ENCODE measurements at regions not wholly inside any gene's neighbourhood (a gene's known extent, or its start where the extent isn't known, plus 50 kb on each side); places are given as distances from the start of the nearest gene placed in this dataset.

DNA sequence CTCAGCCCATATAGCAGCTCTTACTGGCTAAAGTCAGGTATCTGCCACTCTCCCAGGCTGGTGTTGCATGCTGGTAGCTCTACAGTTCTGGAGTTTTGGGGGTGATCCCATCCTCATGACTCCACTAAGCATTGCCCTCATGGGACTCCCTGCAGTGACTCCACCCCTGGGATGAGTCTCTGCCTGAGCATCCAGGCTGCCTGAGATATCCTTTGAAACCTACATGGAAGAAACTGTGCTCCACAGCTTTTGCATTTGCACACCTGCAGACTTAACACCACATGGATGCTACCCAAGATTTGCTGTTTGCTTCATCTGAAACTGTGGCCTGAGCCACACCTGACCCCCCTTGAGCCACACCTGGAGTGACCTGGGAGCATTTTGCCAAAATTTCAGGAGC, 226.4 kb downstream of the C1orf94 start:
- Histone ChIP-seq H3K36me3 (ENCODE audit: insufficient read depth, low read length) (no peaks in the 10 kb centered on the region), H4K20me1 (ENCODE audit: insufficient read depth, low read length) (no peaks in the 10 kb centered on the region), H3F3A (ENCODE audit: insufficient read depth, low read length) (no peaks in the 10 kb centered on the region), H3K79me2 (ENCODE audit: insufficient read depth, low read length) (no peaks in the 10 kb centered on the region), H3K27me3 (ENCODE audit: insufficient read depth, low read length) (no peaks in the 10 kb centered on the region), H2AFZ (ENCODE audit: low read length) (no peak overlapping the region), H3K4me1 (ENCODE audit: insufficient read depth, low read length, severe bottlenecking) (no peaks in the 10 kb centered on the region), H3K9ac (ENCODE audit: low read length) (no peak overlapping the region), H3K9me3 (ENCODE audit: low read length) (no peaks in the 10 kb centered on the region), H3K9me2 (ENCODE audit: low read depth, low read length) (no peaks in the 10 kb centered on the region), H3K4me2 (ENCODE audit: low read length) (no peak overlapping the region), H3K27ac (ENCODE audit: low read depth, low read length, poor library complexity, severe bottlenecking) (no peak overlapping the region), H3K4me3 (ENCODE audit: low read depth, low read length, poor library complexity, severe bottlenecking) (no peak overlapping the region)
- TF ChIP-seq, protein P1, sequence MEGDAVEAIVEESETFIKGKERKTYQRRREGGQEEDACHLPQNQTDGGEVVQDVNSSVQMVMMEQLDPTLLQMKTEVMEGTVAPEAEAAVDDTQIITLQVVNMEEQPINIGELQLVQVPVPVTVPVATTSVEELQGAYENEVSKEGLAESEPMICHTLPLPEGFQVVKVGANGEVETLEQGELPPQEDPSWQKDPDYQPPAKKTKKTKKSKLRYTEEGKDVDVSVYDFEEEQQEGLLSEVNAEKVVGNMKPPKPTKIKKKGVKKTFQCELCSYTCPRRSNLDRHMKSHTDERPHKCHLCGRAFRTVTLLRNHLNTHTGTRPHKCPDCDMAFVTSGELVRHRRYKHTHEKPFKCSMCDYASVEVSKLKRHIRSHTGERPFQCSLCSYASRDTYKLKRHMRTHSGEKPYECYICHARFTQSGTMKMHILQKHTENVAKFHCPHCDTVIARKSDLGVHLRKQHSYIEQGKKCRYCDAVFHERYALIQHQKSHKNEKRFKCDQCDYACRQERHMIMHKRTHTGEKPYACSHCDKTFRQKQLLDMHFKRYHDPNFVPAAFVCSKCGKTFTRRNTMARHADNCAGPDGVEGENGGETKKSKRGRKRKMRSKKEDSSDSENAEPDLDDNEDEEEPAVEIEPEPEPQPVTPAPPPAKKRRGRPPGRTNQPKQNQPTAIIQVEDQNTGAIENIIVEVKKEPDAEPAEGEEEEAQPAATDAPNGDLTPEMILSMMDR (IDR thresholded peaks at IDR 0.05; ENCODE audit: low read length) = no peak
- no peak for TF ChIP-seq EZH2 (IDR thresholded peaks at IDR 0.05; ENCODE audit: borderline replicate concordance, low read length)

GRCh38 chr1:34404804-34405203, 228.1 kb downstream of the C1orf94 start:
- Histone ChIP-seq H3K36me3 (ENCODE audit: insufficient read depth, low read length) (no peaks in the 10 kb centered on the region), H3K9ac (ENCODE audit: low read length) (no peak overlapping the region), H3K79me2 (ENCODE audit: insufficient read depth, low read length) (no peaks in the 10 kb centered on the region)

GRCh38 chr1:34405266-34405959, 228.7 kb downstream of the C1orf94 start:
- Histone ChIP-seq H3K4me1 (ENCODE audit: insufficient read depth, low read length, severe bottlenecking) (no peaks in the 10 kb centered on the region), H3K4me3 (ENCODE audit: low read depth, low read length, poor library complexity, severe bottlenecking) (no peak overlapping the region), H3F3A (ENCODE audit: insufficient read depth, low read length) (no peaks in the 10 kb centered on the region), H3K9me2 (ENCODE audit: low read depth, low read length) (no peaks in the 10 kb centered on the region), H3K4me2 (ENCODE audit: low read length) (no peak overlapping the region), H3K9ac (ENCODE audit: low read length) (no peak overlapping the region), H3K9me3 (ENCODE audit: low read length) (no peaks in the 10 kb centered on the region), H3K27ac (ENCODE audit: low read depth, low read length, poor library complexity, severe bottlenecking) (no peak overlapping the region), H3K79me2 (ENCODE audit: insufficient read depth, low read length) (no peaks in the 10 kb centered on the region), H3K36me3 (ENCODE audit: insufficient read depth, low read length) (no peaks in the 10 kb centered on the region), H2AFZ (ENCODE audit: low read length) (no peak overlapping the region), H3K27me3 (ENCODE audit: insufficient read depth, low read length) (no peaks in the 10 kb centered on the region), H4K20me1 (ENCODE audit: insufficient read depth, low read length) (no peaks in the 10 kb centered on the region)
- no peak for TF ChIP-seq EZH2 (IDR thresholded peaks at IDR 0.05; ENCODE audit: borderline replicate concordance, low read length)
- TF ChIP-seq, protein P1 (IDR thresholded peaks at IDR 0.05; ENCODE audit: low read length) = no peak

More at GRCh38 chr1:34404804-34405203, 228.1 kb downstream of the C1orf94 start:
- no peak overlapping the region for H3K27ac ChIP-seq (ENCODE audit: low read depth, low read length, poor library complexity, severe bottlenecking)
- no peak overlapping the region for H2AFZ ChIP-seq (ENCODE audit: low read length)
- TF ChIP-seq EZH2 (IDR thresholded peaks at IDR 0.05; ENCODE audit: borderline replicate concordance, low read length) = no peak
- TF ChIP-seq, protein P1 (IDR thresholded peaks at IDR 0.05; ENCODE audit: low read length) = no peak
- H3K4me1 ChIP-seq (ENCODE audit: insufficient read depth, low read length, severe bottlenecking) = no peaks in the 10 kb centered on the region
- no peaks in the 10 kb centered on the region for H3K9me3 ChIP-seq (ENCODE audit: low read length)
- no peaks in the 10 kb centered on the region for H3K9me2 ChIP-seq (ENCODE audit: low read depth, low read length)
- no peak overlapping the region for H3K4me3 ChIP-seq (ENCODE audit: low read depth, low read length, poor library complexity, severe bottlenecking)
- H3K4me2 ChIP-seq (ENCODE audit: low read length) = no peak overlapping the region
- no peaks in the 10 kb centered on the region for H4K20me1 ChIP-seq (ENCODE audit: insufficient read depth, low read length)
- no peaks in the 10 kb centered on the region for H3K27me3 ChIP-seq (ENCODE audit: insufficient read depth, low read length)
- H3F3A ChIP-seq (ENCODE audit: insufficient read depth, low read length) = no peaks in the 10 kb centered on the region
